GM12891 (cell line): ENCODE measurements at regions not wholly inside any gene's neighbourhood (a gene's known extent, or its start where the extent isn't known, plus 50 kb on each side); places are given as distances from the start of the nearest gene placed in this dataset.

Experiments
- PAX5 ChIP-seq: IDR thresholded peaks from 2 replicates; pipeline ENCODE4 v1.6.1; 2011; ENCODE audit warnings: low read length, moderate library complexity, mild to moderate bottlenecking; ENCODE audit not compliant: insufficient read depth, severe bottlenecking
- POLR2A ChIP-seq: IDR thresholded peaks from 2 replicates; pipeline ENCODE4 v1.6.1; 2011; ENCODE audit warnings: low read depth, low read length, control low read depth
- POLR2AphosphoS5 ChIP-seq: IDR thresholded peaks from 2 replicates; pipeline ENCODE4 v1.6.1; 2011; ENCODE audit warnings: low read depth, low read length, control low read depth
- TAF1 ChIP-seq: IDR thresholded peaks from 2 replicates; pipeline ENCODE4 v1.6.1; 2011; ENCODE audit warnings: low read depth, low read length, control low read depth

GRCh38 chr1:244113532-244114320 lies 62.6 kb downstream of the ZBTB18 start:
- TF ChIP-seq POLR2A, result no peak
- no peak for TF ChIP-seq PAX5
- TF ChIP-seq POLR2AphosphoS5, result no peak
- no peak for TF ChIP-seq TAF1
